NCI-H510A treated with DMSO at 0.1 percent for 48 hours (cell line): ENCODE measurements at regions not wholly inside any gene's neighbourhood (a gene's known extent, or its start where the extent isn't known, plus 50 kb on each side); places are given as distances from the start of the nearest gene placed in this dataset.

Experiments used
- DNase-seq: peaks from one replicate; lab custom pipeline; 2025; lab: John Stamatoyannopoulos, UW

- no peak for DNase-seq
Observed at GRCh38 chr1:87224201-87224600, 104.5 kb upstream of the LMO4 start.

GRCh38 chr1:87225171-87225570 is 103.5 kb upstream of the LMO4 start:
- no peak for DNase-seq

- DNase-seq, result no peak
Observed at GRCh38 chr1:87226341-87226760, 102.3 kb upstream of the LMO4 start.

GRCh38 chr1:87227651-87228050 is 101.0 kb upstream of the LMO4 start:
- DNase-seq, result no peak

- no peak for DNase-seq
Observed at GRCh38 chr1:87230501-87230900, 98.2 kb upstream of the LMO4 start.

- no peak for DNase-seq
Observed at GRCh38 chr1:87231703-87232367, 96.8 kb upstream of the LMO4 start.

GRCh38 chr1:87236585-87236984 is 92.1 kb upstream of the LMO4 start:
- DNase-seq, result no peak

GRCh38 chr1:87239997-87240605 is 88.6 kb upstream of the LMO4 start:
- no peak for DNase-seq

GRCh38 chr1:87240661-87241285 is 87.9 kb upstream of the LMO4 start:
- DNase-seq, result no peak

GRCh38 chr1:87242445-87243185 is 86.1 kb upstream of the LMO4 start:
- no peak for DNase-seq

- no peak for DNase-seq
Observed at GRCh38 chr1:87243573-87243972, 85.1 kb upstream of the LMO4 start.

GRCh38 chr1:87246436-87246835 is 82.2 kb upstream of the LMO4 start:
- no peak for DNase-seq

- no peak for DNase-seq
Observed at GRCh38 chr1:87249803-87250202, 78.9 kb upstream of the LMO4 start.

- no peak for DNase-seq
Observed at GRCh38 chr1:87250336-87250735, 78.3 kb upstream of the LMO4 start.

GRCh38 chr1:87252406-87252805 is 76.3 kb upstream of the LMO4 start:
- DNase-seq, result no peak

- no peak for DNase-seq
Observed at GRCh38 chr1:87262688-87263087, 66.0 kb upstream of the LMO4 start.

- DNase-seq, result no peak
Observed at GRCh38 chr1:87263281-87263680, 65.4 kb upstream of the LMO4 start.

- no peak for DNase-seq
Observed at GRCh38 chr1:87263785-87264184, 64.9 kb upstream of the LMO4 start.

- no peak for DNase-seq
Observed at GRCh38 chr1:87264976-87265375, 63.7 kb upstream of the LMO4 start.

GRCh38 chr1:87265786-87266185 is 62.9 kb upstream of the LMO4 start:
- no peak for DNase-seq

GRCh38 chr1:87268111-87268510 is 60.6 kb upstream of the LMO4 start:
- no peak for DNase-seq

- DNase-seq, result no peak
Observed at GRCh38 chr1:87269921-87270320, 58.8 kb upstream of the LMO4 start.

- no peak for DNase-seq
Observed at GRCh38 chr1:87273291-87273690, 55.4 kb upstream of the LMO4 start.
